ENCODE measurements at regions not wholly inside any gene's neighbourhood (a gene's known extent, or its start where the extent isn't known, plus 50 kb on each side); places are given as distances from the start of the nearest gene placed in this dataset.

DNA sequence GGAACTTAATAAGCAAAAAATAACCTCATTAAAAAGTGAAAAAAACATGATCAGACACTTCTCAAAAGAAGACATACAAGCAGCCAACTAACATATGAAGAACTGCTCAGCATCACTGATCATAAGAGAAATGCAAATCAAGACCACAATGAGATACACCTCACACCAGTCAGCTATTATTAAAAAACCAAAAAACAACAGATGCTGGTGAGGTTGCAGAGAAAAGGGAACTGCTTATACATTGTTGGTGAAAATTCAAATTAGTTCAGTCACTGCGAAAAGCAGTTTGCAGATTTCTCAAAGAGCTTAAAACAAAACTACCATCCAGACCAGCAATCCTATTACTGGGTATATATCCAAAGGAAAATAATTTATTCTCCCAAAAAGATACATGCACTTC is 513.3 kb downstream of the MDFIC start:
- no peak for DNase-seq

DNA sequence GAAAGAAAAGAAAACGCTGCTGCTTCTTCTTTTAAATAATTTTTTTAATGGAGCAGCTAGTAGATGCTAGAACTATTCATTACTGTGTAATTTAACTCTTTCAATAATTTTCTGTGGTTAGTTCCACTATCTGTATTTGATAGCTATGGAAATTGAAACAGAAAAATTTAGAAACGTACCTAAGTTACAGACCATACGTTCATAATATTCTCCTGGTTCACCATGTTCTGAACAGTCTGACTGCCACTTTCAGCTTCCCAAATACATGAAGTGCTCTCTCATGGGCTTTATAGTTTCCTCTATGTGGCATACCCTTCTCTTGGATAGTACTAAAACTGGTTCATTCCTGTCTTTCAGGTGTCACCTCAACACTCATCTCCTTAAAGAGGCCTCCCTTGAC is 508.0 kb downstream of the MDFIC start:
- no peak for DNase-seq

DNA sequence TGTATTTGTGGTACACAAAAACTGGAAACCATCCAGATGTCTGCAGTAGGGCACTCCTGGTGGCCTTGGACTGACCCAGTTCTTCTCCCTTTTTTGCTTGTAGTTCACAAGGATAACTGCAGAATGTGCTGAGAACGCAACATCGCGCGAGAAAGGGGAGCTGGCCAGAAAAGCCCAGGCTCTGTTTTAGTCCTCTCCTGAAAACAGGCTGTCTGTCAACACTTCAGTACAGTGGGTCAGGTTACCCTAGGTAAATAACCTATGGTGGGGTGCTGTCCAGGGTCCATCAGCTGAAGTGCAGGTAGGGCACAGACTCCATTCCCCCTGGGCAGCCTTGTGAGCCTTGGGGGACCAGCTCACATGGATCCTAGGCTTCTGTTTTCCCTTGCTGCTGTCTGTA is 495.8 kb downstream of the MDFIC start:
- DNase-seq = no peak

DNA sequence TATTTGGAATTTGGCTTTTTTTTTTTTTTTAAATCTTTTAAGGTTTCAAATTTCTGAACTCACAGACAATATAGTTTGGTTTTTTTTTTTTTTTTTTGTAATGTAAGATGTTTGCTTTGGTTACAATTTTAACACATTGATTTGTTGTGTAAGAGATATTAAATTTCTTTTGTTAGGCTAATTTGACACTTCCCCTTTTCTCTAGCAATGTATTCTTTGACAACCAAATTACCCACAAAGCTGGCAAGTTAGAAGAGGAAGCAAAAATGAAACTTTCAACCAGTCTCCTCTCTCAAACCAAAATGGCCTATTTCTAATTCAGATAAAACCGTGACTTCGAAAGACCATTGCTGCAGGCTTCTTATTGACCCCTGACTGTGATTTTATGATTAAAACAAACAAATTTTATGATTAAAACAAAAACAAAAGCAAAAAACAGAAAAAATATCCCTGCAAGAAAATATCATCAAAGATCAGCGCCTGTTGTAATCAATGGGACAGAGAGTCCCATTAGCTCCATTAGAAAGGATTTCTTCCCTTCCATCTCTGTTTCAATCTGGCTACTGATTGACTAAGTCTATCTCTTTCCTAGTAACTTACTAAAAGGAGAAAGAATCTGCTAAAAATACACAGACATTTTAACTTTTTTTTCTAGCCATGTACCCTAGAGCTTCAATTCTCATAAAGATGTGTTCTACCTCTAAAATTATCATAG is 489.2 kb downstream of the MDFIC start:
- no peak for DNase-seq

DNA sequence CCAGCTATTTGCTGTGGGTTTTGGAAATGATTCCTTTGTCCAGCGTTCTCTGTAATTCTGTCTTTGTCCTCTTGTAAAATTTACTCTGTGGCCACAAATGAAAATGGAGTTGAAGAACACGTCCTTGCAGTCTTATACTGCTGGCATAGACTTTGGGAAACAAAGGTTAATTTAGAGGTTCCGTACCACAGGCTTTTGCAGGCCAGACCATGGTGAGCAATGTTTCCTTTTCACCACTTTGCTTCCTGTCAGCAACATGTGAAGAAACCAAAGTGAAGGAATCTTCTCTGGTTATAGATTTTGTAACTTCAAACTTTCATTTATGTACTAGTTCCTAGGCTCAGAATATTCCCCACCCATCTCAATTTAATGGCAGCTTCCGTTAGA is 488.5 kb downstream of the MDFIC start:
- DNase-seq = no peak

DNA sequence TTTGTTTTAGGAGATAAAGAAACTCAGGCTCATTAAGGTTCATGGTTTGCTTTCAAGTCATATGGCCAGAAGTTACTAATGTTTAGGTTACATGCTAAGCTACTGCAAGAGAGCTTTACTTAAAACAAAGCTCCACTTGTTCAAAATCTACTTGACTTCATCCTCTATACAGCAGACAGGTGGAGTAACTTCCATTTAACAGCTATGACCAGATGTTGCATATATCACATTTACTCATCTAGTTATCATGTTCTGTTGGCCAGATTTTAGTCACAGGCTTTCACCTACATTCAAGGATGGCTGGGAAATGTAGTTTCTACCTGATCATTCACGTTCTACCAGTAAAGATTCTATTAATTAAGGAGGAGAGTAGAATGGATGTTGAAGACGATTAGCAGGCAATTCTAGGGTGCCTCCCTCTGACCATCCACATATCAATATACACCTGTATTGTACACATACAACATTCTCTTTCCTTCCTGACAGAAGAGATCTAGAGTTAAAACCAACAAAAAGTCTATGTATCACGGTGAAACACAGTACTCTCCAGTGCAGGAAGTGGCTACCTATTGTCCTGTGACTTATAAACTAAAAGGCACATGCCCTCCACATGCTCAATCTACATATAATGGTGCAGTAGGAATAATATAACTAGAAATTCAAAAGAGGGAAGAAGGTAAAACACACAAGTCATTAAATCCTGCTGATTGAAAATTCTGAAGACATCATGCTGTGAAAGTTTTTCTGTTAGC is 488.0 kb downstream of the MDFIC start:
- no peak for DNase-seq

DNA sequence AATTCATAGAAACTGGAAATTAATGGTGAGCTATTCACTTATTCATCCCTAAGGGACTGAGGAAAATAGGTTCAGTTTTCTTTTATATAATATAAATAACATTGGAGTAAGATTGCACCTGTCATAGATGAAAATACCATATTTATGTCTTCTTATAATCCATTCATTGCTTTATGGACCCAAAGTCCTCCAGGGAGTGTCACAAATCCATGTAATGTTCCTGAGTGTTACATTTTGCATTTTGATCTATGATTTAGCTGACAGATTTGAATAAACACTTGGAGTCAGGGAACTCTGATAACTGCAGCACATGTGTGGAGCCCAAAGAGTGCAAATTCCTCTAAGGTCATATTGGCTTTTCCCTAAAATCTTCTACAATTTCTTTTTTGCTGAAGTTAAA is 484.3 kb downstream of the MDFIC start:
- no peak for DNase-seq

DNA sequence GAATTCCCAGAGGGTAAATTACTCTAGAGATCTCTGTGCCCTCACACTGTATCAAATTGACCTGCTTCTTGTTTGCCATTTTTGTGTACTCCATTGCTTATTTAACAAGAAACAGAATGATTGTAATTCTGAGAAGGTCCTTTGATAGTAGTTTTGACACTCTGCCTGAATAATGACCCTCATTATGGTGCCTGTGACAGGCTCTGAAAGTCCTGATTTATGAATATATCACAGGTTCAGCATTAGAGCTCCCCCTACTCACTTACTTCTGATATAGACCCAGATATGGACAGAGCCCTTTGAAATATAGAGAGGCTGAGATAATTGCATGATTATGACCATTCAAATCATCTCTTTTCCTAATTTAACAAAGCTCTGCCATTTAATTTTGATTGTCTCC is 465.2 kb downstream of the MDFIC start:
- no peak for DNase-seq

DNA sequence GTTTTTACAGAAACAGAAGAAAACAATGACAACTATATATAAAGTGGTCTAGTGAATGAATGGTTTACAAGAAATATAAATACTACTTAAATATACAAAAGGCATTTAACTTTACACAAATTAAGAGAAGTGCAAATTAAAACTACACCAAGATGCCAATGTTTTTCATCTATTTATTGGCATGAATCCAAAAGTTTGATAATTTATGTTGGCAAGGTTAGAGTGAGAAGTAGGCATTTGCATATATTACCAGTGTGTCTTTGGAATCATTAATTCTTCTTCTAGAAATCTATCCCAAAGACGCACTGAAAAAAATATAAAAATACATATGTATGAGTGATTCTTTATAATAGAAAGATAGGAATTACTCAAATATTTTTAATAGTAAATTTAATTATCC is 457.4 kb downstream of the MDFIC start:
- no peak for DNase-seq

DNA sequence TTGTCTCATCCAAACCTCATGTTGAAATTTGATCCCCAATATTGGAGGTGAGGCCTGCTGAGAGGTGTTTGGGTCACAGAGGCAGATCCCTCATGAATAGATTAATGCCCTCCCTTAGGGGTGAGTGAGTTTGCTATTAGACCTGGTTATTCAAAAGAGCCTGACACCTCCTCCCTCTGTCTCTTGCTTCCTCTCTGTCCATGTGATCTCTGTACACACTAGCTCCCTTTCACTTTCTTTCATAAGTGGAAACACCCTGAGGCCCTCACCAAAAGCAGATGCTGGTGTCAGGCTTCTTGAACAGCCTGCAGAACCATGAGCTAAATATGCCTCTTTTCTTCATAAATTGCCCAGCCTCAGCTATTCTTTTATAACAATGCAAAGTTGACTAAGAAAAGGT is 447.1 kb downstream of the MDFIC start:
- DNase-seq = no peak

DNA sequence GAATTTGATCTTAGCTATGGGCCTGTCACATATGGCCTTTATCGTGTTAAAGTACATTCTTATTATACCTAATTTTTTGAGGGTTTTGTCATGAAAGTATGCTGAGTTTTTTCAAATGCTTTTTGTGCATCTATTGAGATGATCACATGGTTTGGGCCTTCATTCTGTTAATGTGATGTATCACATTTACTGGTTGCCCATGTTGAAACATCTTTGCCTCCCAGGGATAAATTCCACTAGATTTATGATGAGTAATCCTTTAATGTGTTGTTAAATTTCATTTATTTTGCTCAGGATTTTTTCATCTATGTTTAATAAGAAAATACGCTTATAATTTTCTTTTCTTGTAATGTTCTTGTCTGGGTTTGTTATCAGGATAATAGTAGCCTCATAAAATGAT is 442.0 kb downstream of the MDFIC start:
- no peak for DNase-seq

DNA sequence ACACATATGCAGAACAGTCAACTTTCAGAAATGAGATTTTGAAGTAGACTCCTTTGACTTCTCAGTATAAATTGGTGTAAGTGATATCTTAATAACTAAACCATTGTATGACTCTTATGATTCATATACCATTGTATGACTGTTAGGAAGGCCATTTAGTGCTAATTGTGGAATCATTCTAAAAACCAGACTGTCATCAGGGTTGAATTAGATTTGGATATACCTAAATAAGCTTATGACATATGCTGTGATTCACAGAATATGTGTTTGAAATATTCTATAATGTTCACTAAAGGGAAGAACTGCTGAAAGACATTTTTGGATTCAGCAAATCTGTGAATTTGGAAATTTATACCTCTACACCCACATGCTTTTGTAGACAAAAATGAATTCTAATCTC is 438.1 kb downstream of the MDFIC start:
- DNase-seq = no peak

DNA sequence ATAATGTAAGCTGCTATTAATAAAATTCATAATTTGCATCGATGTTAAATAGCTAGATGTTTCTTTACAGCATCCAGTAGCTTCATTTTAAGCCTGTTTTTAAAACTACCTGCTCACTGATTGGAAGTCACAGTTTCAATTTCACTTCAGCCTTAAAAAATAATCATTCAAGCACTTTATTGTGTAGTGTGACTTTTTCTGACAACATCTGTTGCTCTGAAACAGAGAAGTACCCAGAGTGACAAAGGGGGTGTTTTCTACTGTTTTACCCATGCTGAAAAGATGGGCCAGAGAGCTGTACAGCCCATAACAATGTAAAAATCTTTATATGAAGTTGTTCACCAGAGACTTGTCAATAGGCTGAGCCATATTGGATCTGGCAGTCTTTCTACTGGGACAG is 437.2 kb downstream of the MDFIC start:
- no peak for DNase-seq

DNA sequence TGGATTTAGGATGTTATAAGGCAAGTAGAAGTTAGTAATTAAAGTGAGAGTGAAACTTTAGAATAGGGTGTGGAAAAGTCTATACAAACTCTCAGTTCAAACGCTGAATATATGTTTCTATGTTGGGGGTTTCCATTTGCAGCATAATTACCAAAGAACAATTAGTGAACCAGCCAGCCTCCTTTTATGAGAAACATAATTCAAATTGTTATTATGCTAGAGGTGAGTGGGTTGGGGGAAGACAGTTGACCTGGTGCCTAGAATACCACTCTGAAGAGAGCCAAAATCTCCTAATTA is 435.8 kb downstream of the MDFIC start:
- DNase-seq = no peak

DNA sequence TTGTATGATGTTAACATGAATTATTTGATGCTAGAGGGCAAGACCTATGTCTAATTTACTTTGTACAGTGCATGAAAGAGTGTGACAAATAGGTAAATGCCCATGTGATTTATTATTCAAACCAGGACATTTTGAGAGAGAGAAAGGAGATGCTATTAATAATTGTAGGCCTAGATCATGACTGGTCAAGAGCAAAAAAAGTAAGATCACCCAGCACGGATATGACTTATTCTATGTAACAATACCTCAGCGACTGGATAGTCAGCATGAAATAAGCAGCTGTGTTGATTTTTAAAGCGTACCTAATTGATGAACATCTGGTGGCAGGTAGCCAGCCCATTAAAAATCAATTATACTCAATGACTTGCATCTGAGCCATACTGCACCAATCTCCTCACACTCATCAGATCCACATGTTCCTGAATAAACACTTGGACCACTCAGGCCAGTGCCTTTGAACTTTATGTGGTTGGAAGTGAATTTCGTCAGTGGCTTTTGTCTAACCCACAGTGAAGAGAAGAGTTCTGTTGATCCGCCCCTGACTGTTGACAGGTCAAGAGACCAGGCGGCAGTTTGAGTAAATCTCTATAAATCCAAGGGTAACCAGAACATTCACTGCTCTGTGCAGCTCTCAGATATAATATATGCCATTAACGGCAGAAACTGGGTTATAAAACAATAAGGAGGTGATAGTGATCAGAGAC is 435.3 kb downstream of the MDFIC start:
- no peak for DNase-seq

DNA sequence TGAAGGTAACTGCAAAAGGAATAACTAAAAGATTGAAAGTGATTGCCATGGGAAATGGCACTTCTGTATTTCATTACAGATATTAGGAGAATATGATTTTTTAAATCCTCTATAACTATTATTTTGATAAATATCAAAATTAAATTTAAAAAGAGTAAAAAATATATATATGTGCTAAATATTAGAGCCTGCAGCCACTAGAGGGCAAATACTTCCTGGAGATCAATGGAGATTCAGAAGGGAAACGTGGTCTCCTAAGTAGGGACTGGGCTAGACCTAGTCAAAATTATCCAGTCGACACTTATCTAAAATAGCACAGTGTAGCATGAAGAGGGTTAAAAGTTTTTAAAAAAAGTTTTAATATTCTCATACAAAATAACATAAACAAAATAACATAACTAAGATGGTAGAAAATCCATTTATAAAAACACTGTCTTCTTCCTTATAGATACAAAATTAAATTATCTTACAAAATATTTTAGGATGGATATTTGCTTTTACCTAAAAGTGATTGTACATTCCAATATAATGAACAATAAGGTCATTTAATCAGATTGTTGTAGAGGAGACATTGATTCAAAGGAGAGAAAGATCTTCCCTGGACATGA is 434.3 kb downstream of the MDFIC start:
- no peak for DNase-seq

DNA sequence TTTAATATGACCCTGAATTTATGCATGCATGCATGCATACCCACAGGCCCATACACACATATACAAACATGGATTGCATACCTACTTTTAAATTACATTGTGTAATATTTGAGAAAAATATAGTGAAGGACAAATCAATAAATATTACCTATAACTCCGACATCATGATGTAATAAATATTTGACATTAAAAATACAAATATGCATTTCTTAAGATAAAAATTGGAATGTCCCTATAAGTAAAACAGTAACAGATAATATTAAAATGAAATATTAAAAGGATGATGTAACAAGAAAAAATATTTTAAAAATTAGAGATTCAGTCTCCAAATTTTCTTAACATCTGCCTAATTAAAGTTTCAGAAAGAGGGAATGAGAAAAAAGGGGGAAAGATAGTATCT is 433.0 kb downstream of the MDFIC start:
- no peak for DNase-seq

DNA sequence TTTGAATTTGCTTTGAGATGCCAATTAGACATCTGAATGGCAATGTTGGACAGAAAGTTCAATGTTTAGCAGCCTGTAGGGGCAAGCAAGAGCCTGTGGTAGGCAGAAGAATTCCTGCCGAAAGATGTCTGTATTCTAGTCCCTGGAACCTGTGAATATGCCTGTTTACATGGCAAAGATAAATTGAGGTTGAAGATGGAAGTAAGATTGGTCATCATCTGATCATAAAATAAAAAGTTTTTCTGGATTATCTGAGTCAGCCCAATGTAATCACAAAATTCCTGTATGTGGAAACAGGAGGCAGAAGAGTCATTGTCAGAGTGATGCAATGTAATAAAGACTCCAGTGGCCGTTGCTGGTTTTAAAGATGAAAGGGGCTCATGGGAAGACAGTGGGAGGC is 430.5 kb downstream of the MDFIC start:
- no peak for DNase-seq

DNA sequence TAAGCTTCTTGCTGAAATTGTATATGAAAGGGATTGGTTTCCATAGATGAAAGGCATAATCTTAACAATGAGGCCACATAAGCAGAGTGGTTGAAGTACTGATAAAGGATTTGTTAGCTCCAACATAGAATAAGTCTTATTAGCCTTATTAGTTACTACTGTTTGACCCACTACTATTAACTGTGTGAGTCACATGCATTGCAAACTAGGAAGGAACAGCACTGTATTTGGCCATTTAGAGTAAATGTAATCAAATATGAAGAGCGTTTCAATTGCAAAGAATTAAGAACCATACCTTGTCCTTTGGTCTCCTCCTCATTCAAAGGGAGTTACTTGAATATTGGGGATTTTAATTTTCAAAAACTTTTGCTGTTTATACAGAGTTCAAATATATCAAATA is 428.9 kb downstream of the MDFIC start:
- no peak for DNase-seq

DNA sequence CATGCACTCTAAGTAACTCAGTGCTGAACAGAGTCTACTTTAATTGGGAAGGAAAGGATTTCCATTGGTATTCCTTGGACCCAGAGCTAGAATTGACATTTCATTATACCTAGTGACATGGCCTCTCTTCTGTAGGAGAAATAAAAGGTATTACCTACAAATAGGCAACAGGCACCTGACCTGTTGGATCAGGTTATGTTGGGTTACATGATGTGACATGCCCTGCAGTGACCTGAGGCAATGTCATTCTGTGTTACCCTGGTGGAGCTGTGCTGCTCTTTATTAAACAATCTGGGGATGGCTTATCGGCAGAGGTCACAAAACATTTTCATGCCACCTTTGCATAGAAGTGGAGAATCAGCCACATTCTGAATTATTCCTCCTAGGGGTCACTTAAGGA is 427.7 kb downstream of the MDFIC start:
- no peak for DNase-seq

DNA sequence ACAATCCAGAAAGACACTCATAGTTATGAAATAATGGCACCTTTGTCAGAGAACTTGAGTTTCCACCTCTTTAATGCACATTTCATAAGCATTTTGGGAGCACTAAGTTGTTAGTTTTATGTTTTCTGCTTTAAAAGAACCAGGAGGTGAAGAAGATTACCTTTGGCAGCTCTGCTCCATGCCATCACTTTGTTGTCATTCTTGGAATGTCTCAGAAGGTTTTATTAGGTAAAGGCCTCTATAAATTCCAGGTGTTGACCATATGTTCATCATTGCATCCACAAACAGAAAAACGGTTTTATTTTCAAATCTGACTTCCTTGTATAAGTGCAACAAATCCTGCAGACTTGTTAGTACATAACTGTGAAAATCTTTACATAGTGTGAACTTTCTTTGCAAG is 424.8 kb downstream of the MDFIC start:
- no peak for DNase-seq

DNA sequence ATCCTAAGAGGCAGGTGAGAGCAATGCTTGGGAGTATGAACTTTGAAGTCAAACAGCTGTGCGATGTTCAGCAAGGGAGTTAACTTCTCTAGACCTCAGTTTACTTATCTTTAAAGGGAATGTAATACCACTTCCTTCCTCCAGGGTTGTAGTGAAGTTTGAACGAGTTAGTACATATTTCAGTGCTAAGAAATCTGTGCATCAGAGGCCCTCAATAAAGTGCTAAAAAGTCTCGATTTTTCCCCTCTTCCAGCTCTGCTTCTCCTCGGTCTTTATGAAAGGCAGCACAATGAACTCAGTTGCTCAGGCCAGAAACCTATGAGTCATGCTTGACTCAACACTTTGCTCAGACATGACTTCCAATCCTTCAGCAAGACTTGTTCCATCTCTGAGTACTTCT is 418.9 kb downstream of the MDFIC start:
- no peak for DNase-seq

DNA sequence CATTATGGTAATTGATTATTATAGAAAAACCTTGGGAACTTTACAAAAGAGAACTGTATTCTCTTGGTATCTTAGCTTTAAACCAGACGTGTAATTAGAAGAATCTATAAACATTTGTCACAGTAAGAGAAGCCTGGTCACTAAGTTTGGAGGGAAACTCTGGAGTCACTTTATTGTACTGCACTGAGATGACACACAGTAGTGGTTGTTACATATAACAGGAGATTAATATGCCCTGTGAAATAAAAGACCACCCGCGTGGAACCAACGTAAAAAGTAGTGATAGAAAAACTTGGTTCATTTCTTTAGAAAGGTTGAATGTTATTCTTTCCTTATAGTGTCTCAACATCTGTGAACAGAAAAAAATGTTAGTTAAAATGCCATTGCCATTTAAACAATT is 416.1 kb downstream of the MDFIC start:
- DNase-seq = no peak

DNA sequence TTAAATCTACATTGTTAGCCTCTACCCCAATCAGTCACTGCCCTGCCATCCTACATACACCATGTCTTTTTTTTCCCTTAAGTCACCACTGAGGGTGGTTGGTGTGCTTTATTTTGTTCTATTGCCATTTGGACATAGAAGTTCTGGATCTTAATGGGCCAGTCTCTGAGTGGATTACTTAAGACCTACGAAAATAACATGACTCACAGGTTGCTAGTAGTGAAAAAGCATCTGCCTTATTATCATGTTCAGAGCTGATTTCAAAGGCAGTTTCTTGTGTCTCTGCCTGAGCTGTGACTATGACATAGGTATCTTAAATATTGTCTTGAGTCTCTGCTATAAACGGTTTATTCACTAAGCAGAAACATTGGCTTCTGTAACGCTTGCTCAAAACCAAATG is 410.8 kb downstream of the MDFIC start:
- no peak for DNase-seq

Measured in stimulated activated naive CD4-positive, alpha-beta T cell (primary cell).